ENCODE measurements at regions not wholly inside any gene's neighbourhood (a gene's known extent, or its start where the extent isn't known, plus 50 kb on each side); places are given as distances from the start of the nearest gene placed in this dataset.
"Not testable (repeated sequence)": the region's sequence is repeated elsewhere in the genome, so short reads cannot be mapped to it uniquely, and the experiment has no call there.

GRCh38 chr5:21340233-21340632, 1352.2 kb upstream of the CDH18 start:
- TF ChIP-seq, protein P1, sequence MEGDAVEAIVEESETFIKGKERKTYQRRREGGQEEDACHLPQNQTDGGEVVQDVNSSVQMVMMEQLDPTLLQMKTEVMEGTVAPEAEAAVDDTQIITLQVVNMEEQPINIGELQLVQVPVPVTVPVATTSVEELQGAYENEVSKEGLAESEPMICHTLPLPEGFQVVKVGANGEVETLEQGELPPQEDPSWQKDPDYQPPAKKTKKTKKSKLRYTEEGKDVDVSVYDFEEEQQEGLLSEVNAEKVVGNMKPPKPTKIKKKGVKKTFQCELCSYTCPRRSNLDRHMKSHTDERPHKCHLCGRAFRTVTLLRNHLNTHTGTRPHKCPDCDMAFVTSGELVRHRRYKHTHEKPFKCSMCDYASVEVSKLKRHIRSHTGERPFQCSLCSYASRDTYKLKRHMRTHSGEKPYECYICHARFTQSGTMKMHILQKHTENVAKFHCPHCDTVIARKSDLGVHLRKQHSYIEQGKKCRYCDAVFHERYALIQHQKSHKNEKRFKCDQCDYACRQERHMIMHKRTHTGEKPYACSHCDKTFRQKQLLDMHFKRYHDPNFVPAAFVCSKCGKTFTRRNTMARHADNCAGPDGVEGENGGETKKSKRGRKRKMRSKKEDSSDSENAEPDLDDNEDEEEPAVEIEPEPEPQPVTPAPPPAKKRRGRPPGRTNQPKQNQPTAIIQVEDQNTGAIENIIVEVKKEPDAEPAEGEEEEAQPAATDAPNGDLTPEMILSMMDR (IDR thresholded peaks at IDR 0.05; ENCODE audit: borderline replicate concordance, extremely low read depth, low read length, poor library complexity, severe bottlenecking) = not testable (repeated sequence)
- not testable (repeated sequence) for TF ChIP-seq EZH2 (IDR thresholded peaks at IDR 0.05; ENCODE audit: borderline replicate concordance, low read depth, low read length, severe bottlenecking)

Measured in DND-41 (cell line).